Stimulated activated naive CD8-positive, alpha-beta T cell treated with anti-CD3 and anti-CD28 coated beads, Interleukin-15, Interleukin-2, amounts not matched to agents 100 ng/mL and 50 ng/mL, for 24 hours (primary cell): ENCODE measurements at regions not wholly inside any gene's neighbourhood (a gene's known extent, or its start where the extent isn't known, plus 50 kb on each side); places are given as distances from the start of the nearest gene placed in this dataset.

ENCODE experiments used
- H3K27ac Mint-ChIP-seq: one replicate; pipeline ENCODE4 v1.8.0; 2021; ENCODE audit warnings: mild to moderate bottlenecking, mixed read lengths
- H3K27me3 Mint-ChIP-seq: one replicate; pipeline ENCODE4 v1.8.0; 2021; ENCODE audit warnings: mixed read lengths
- H3K36me3 Mint-ChIP-seq: one replicate; pipeline ENCODE4 v1.8.0; 2021; ENCODE audit warnings: low read depth, mixed read lengths
- H3K4me1 Mint-ChIP-seq: one replicate; pipeline ENCODE4 v1.8.0; 2021; ENCODE audit warnings: low read depth, mixed read lengths
- H3K4me3 Mint-ChIP-seq: one replicate; pipeline ENCODE4 v1.8.0; 2021; ENCODE audit warnings: mild to moderate bottlenecking, mixed read lengths
- H3K9me3 Mint-ChIP-seq: one replicate; pipeline ENCODE4 v1.8.0; 2021; ENCODE audit warnings: mixed read lengths

- H3K36me3 Mint-ChIP-seq = no peaks in the 10 kb centered on the region
- H3K9me3 Mint-ChIP-seq = no peaks in the 10 kb centered on the region
- H3K4me3 Mint-ChIP-seq = no peak overlapping the region
- no peaks in the 10 kb centered on the region for H3K4me1 Mint-ChIP-seq
- H3K27ac Mint-ChIP-seq = no peak overlapping the region
- H3K27me3 Mint-ChIP-seq = peaks cover 6% of the 10 kb centered on the region
Measured at GRCh38 chr12:9271875-9272274, 63.7 kb upstream of the PZP start.

GRCh38 chr12:9264546-9264945 is 56.4 kb upstream of the PZP start:
- Mint-ChIP-seq H3K9me3 (no peaks in the 10 kb centered on the region), H3K27ac (no peak overlapping the region), H3K36me3 (no peaks in the 10 kb centered on the region), H3K4me1 (no peaks in the 10 kb centered on the region), H3K4me3 (no peak overlapping the region), H3K27me3 (no peaks in the 10 kb centered on the region)

- no peak overlapping the region for H3K4me3 Mint-ChIP-seq
- H3K27me3 Mint-ChIP-seq = no peaks in the 10 kb centered on the region
- peaks cover 5% of the 10 kb centered on the region for H3K4me1 Mint-ChIP-seq
- no peak overlapping the region for H3K27ac Mint-ChIP-seq
- no peaks in the 10 kb centered on the region for H3K36me3 Mint-ChIP-seq
- no peaks in the 10 kb centered on the region for H3K9me3 Mint-ChIP-seq
Measured at GRCh38 chr12:9260931-9261330, 52.7 kb upstream of the PZP start.

- no peaks in the 10 kb centered on the region for H3K36me3 Mint-ChIP-seq
- H3K9me3 Mint-ChIP-seq = no peaks in the 10 kb centered on the region
- no peaks in the 10 kb centered on the region for H3K27me3 Mint-ChIP-seq
- no peak overlapping the region for H3K27ac Mint-ChIP-seq
- H3K4me3 Mint-ChIP-seq = no peak overlapping the region
- H3K4me1 Mint-ChIP-seq = peaks cover 5% of the 10 kb centered on the region
Measured at GRCh38 chr12:9258676-9259075, 50.5 kb upstream of the PZP start.
